GM19328 (cell line): ENCODE measurements at regions not wholly inside any gene's neighbourhood (a gene's known extent, or its start where the extent isn't known, plus 50 kb on each side); places are given as distances from the start of the nearest gene placed in this dataset.
"Not testable (repeated sequence)": the region's sequence is repeated elsewhere in the genome, so short reads cannot be mapped to it uniquely, and the experiment has no call there.

Source experiments
- ATAC-seq: cut with Tn5 transposase; IDR thresholded peaks from one replicate; pipeline ENCODE4 v1.9.1; 2021; ENCODE audit warnings: mild to moderate bottlenecking, moderate library complexity; ENCODE audit not compliant: unreplicated experiment

GRCh38 chr10:29698773-29699490 is 64.2 kb upstream of the SVIL start:
- no peak for ATAC-seq

DNA sequence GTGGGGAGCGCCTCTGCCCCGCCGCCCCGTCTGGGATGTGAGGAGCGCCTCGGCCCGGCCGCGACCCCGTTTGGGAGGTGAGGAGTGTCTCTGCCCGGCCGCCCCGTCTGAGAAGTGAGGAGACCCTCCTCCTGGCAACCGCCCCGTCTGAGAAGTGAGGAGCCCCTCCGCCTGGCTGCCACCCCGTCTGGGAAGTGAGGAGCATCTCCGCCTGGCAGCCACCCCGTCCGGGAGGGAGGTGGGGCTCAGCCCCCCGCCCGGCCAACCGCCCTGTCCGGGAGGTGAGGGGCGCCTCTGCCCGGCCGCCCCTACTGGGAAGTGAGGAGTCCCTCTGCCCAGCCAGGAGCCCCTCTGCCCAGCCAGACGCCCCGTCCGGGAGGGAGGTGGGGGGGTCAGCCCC is 61.8 kb upstream of the SVIL start:
- ATAC-seq, result not testable (repeated sequence)

DNA sequence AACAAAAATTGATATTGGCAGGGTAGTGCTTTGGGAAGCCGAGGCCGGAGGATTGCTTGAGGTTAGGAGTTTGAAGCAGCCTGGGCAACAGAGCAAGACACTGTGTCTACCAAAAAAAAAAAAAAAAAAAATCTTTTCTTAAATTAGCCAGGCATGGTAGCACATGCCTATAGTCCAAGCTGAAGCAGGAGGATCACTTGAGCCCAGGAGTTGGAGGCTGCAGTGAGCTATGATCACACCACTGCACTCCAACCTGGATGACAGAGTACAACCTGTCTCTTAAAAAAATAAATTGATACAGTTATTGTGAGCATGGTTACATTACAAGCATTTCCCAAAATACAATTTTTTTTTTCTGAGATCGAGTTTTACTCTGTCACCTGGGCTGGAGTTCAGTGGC is 59.4 kb upstream of the SVIL start:
- no peak for ATAC-seq

DNA sequence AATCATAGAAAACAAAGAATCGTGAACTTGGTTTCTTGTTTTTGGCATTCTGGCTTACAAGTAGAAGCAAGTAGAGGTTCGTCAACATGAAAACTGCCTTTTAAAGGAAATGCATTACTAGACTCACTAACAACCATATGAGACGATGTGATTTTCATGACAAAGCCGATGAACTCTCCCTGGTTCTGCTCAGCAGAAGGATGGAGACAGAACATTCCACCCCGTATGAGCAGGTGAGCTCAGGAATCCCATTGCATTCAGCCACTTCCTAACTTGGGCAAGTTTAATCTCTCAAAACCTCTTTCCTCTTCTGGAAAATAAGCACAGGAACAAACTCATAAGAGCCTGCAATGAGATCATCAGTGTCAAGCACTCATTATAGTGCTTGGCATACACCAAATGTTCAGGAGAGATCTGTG is 57.4 kb upstream of the SVIL start:
- ATAC-seq, result no peak

- ATAC-seq, result no peak
These were observed 56.8 kb upstream of the SVIL start for GRCh38 chr10:29691564-29692072.

DNA sequence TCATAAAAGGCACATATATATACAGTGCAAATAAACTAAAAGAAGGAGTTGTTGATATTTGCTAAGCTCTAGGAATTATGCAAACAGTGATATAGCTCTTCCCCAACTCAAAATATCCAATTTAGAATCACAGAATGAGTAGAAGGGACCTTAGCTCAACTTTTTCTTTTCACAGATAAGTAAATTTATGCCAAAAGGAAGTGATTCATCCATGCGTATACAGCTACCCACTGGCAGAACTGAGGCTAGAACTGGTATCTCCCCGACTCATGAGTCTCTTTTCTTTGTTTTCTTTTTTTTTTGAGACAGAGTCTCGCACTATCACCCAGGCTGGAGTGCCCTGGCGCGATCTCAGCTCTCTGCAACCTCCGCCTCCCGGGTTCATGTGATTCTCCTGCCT is 54.2 kb upstream of the SVIL start:
- no peak for ATAC-seq

GRCh38 chr10:29688230-29688661 is 53.5 kb upstream of the SVIL start:
- ATAC-seq, result no peak

DNA sequence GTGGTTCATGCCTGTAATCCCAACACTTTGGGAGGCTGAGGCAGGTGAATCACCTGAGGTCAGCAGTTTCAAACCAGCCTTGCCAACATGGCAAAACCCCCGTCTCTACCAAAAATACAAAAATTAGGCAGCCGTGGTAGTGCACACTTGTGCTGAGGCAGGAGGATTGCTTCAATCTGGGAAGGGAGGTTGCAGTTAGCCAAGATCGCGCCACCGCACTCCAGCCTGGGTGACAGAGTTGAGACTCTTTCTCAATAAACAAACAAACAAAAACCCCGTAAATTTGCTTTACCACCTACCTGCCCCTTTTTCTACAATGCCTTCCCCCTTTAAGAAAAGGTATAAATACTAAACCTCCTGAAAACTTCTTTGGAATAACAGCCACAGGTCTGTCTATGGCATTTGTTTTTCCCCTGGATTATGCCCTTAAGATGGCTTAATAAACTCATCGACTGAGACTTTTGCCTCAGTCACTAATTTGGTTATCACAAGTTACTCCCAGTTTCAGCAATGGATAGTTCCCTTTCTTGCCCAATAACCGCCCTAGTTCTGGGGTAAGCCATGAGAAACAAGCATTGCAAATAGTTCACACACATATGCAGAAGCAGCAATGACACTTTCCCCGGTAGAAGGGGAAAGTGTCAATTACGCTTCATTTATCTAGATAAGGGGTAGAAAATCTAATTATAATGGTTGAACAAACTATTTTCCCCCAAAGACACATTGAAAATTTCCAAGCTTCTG is 52.8 kb upstream of the SVIL start:
- ATAC-seq, result no peak

- no peak for ATAC-seq
These were observed 50.7 kb upstream of the SVIL start for GRCh38 chr10:29685506-29685905.
